NCI-H1105 (cell line): ENCODE measurements at regions not wholly inside any gene's neighbourhood (a gene's known extent, or its start where the extent isn't known, plus 50 kb on each side); places are given as distances from the start of the nearest gene placed in this dataset.
"Not testable (repeated sequence)": the region's sequence is repeated elsewhere in the genome, so short reads cannot be mapped to it uniquely, and the experiment has no call there.

Source experiments
- DNase-seq: peaks from one replicate; lab custom pipeline; 2025; lab: John Stamatoyannopoulos, UW

DNA sequence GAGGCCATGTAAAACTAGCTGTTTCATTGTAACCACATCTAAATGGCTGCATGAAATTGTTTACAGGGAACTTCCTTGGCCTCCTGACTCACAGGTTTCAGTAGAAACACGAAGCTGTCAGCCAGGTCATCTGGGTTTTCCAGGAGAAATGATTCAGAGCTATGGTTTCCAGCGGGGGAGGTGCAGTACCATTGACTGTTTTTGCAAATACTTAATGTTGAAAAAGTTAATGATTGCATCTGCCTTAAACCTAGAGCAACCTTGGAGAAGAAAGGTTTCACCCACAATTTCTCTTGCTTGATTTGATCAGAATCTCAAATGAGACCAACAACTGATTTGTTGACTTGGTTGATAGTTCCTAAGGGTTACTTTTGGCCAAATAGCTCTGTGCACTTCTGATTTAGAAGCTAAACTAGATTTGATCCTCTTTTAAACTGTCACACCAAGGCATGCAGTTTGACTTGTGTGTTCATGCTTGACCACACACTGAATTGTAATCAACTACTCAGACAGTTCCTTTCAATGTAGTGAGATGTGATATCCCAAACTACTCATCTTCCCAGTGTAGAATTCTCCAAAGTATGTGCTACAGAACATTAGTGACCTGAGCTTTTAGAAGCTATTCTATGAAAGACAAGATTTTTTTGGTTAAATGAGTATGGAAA is 193.5 kb upstream of the CHST9 start:
- no peak for DNase-seq

DNA sequence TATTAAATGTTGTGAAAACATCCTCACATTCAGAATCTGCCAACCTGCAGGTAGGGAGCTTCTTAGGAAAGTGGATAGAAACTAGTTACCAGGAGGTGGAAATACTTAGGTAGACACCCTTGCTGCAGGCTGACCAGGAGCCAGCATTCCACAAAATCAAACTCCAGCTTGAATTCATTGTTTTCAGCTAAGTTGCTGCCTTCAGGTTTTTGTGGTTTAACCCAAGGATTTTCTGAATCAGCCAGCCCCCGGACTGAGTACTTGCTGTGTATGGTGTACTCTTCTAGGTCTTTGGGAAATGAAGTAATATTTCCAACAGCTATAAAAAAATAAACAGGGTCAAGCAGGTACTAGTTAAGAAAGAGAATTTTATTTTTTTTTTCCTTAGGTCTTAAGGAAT is 192.1 kb upstream of the CHST9 start:
- DNase-seq = no peak

DNA sequence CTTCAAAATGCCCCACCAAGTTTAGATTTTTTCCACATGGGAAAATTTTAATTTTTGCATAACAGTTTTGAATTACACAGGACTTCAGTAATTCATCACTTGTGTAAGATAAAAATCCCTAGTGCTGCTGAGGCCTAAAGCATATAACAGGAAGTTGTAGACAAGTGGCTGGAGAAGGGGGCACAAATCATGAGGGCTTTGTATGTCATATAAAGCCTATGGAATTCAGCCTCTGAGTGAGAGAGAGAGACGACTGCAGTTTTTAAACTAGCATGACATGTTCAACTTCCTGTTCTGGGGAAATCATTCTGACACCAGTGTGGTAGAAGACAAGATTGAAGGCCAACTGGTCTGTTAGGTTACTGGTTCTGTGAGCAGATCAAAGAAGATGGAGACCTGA is 187.3 kb upstream of the CHST9 start:
- no peak for DNase-seq

DNA sequence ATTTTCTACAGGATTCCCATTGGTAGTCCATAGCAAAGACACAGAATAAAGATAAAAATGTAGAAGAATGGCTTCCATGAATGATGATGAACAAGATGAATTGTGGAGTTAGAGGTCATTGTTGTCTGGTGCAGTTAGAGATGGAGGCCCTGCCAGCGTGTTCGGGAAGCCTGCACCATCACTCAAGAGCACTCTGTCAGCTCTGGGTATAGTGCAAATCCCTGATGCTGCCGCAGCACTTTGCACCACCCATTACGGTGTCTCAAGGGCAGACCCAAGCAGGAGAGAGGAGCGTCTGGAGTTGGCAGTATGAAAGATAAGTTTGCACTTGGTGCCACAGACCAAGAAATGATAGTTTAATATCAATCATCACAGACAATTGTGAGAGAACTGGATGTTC is 181.6 kb upstream of the CHST9 start:
- no peak for DNase-seq

DNA sequence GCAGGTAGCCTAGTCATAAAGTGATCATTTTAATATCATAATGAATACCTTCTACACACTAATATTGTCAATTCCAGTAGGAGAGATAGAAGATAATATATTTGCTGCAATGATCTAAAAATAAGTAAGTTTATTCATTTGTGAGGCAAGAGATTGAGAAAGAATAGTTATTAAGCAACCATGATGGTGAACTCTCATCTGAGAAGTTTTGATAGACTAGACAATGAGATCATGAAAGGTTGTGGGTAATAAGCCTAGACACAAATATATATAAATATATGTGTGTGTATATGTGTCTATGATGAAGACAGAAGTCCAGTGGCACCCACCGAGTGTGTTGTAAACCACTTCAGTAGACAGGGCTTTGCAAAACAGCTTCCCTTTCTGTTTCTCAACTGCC is 181.0 kb upstream of the CHST9 start:
- DNase-seq = no peak

DNA sequence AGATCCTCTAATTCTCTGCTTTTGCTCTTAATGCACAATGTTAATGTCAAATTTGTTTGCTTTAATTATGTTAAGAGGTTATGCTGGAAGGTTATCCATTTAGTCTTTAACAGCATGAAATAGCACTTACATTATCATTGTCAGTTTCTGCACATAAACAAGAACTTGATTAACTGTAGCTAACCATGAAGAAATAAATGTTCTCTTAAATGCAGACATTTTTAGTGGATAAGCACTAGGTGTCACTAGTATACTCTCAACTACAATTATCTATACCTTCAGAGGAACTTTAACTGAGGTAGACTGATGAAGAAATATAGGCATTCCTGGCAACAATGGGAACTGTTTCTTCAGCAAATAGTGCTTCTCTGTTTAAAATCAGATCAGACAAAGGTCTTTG is 178.8 kb upstream of the CHST9 start:
- peak; percentile 3 for DNase-seq

DNA sequence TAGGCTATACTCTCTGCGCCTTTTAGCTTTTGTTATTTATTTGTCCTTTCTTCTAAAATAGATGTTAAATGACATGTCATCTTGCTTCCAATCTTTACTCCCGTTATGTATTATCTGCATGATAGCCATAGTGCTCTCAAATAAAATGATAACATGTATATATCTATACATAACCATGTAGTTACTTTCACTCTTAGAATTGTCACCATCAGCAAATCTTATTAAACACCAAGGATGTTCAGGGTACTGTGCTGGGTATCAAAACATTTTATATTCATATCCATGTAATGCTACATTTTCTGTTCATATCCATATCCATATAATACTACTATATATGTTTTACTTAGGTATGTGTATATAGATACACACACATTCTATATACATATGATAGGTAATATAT is 176.4 kb upstream of the CHST9 start:
- no peak for DNase-seq

DNA sequence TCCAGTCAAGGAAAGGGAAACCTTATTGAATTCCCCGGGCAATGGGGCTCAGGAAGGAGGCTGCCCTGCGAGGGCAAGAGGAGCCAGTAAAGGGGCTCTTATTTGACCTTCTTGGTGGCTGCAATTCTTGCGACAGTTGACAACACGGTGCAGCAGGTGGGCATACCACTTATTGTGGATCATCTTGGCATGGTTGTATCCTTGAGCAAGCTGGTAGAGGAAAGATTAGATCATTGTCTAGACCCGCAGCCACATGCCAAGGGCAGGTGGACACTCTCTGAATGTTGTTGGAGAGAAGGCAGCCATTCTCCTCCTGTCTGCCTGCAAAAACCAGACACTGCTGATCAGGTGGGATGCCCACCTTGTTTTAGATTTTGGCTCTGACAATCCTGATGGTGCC is 170.2 kb upstream of the CHST9 start:
- DNase-seq = no peak

DNA sequence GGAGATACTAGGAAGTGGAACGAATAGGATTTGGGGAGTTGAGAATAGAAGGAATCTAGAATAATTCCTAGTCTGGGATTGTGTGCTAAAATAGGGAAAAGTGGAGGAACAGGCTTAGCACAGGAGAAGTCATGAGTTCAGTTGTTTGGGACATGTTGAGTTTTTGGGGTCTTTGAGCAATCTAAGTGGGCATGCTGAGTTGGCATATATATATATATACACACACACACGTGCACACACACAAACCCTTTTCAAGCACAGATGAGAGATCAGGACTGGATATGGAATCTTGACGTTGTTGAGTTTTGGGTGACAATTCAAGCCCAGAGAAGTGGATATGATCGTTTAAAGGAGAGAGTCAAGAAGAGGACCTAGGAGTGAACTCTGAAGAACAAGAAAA is 168.2 kb upstream of the CHST9 start:
- no peak for DNase-seq

DNA sequence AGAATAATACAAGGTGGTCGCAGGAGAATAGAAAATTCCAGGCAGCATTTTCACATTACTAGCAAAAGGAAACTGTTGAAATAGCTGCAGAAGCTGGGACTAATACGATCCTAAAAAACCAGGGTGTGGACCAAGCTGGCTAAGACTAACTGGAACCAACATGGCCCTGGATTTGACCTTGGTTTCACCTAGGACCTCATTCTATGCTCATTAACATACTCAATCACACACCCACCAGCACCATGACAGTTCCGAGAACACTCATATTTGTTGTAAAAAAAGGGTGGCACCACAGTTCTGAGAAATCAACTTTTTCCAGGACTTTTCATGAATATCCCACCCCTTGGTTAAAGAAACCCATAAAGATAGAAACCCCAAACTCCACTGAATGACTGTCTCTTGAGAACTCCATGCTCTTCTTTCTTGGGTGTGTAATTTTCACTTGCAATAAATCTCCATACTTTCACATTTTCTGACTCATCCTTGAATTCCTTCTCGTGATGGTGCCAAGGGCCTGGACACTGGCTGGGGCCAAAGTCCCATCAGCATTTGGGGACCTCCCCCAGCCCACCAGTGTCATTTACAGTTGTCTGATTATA is 164.3 kb upstream of the CHST9 start:
- DNase-seq = no peak

DNA sequence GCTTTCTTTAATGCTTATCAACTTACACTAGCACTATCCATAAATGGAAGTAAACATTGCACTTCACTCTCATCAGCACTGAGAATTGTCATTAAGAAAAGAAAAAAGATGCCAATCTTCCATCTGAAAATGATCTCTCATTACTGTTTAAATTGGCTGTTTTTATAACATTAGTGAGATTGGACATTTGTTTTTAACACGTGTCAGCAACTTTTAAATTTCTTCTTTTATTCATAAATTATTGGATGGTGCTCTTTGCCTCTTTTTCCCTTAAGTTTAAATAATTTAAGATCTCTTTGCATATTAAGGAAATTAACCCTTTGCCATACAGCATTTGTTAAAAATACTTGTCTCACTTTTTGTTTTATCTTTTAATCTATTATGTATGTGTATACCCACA is 146.5 kb upstream of the CHST9 start:
- DNase-seq = no peak

DNA sequence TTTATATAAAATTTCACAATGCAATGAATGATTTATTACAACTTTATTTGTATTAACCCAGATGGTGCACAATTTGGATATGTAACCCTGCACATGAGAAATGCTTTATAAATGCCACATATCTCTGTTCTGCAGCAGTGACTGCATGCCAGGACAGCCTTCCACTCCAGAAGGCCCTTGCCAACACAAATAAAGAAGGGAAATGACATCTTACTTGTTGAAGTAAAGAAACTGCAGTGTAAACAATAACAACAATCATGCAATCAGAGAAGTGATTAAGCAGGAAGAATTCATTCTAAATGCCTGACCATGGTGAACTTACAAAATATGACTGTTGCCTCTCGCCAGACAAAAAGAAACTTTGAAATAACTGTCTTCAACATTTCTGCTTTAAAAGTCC is 129.9 kb upstream of the CHST9 start:
- DNase-seq = no peak

DNA sequence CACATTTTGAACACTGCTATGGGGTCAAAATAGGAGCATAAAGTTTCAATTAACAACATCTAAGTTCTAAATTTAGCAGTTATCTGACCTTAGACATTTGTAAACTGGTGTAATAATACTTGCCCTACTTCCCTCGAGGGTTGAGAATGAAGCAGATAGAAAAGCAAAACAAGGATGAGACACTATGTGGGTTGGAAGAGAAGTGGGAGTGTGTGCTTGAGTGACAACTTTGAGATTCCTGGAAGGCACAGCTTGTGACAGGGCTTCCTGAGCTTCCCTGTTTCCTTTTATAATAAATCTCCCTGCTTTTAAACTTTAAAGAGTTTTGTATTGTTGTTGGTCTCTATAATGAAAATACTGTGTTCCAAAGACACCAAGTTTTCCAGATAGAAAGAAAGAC is 128.6 kb upstream of the CHST9 start:
- DNase-seq = no peak

DNA sequence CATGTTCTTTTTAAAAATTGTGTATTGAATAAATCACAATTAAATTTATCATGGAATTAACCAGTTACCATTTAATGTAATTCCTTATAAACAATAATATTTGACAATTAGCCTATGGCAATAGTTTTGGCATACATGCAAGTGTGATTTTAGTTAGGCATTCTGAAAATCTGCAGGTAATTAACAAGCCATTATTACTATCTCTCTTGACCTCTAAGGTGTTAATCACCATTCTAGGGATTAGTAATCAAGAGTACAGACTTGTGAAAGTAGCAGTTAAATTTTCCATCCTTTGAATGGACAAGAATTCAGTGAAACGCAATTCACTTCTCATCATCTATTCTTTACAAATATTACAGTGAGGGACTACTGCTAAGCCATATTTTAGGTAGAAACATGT is 127.7 kb upstream of the CHST9 start:
- DNase-seq = no peak

DNA sequence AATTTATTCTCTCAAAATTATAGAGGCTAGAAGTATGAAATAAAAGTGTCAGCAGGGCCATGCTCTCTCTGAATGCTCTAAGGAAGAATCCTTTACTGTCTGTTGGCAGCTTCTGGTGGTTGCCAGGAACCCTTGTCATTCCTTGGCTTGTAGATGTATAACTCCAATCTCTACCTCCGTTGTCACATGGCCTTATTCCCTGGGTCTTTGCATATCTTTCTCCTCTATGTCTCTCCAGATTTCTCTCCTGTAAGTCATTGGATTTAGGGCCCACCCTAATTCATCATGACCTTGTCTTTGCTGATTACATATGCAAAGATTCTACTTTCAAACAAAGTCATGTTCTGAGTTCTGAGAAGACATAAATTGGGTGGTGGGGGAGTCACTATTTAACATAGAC is 127.0 kb upstream of the CHST9 start:
- DNase-seq = no peak

DNA sequence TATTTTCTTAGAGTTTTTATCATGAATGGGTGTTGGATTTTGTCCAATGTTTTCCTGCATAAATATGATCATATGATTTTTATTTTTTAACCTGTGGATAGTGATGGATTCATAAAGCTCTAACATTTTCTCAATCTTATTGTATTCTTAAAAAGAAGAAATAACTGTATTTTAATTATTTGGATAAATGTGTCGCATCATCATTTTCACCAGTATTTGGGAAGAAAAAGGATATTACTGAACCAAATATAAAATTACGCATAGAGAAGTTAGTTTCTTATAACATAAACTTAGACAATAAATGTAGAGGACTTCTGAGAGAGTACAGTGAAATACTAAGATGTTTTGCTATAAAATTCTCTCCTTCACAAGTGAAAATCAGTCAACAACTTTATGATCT is 126.0 kb upstream of the CHST9 start:
- DNase-seq = no peak

DNA sequence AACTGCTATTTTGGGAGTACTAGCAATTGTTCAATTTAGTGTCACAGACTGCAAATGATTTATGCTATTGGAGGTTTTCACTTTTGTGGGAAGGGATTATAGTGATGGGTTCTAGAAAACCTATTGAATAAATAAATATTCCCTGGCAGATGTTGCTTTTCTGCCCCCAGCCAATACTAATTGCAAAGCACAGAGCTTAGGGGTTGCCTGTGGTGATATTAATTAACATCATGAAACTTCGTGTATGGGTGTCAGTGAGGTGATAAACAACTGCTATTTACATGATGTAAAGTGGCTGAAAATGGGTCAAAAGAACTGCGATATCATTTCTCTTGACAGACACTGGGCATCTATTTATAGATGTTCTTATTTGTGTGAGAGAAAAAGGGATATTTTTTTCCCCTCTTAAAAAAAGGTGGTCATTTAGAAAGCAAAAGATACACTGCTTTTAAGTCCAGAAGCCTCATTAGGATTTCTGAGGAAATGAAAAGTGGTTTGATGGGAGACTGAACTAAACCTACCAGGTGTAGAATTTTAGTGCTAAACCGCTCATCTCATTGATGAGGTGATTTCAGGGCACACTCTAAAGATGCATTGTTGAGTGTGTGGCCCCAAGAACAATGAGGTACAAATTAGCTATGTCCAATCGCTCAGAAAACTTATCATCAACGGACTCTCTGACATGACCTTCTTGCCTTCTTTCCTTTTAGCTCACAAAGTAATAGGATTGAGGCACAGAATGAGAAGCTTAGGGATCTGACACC is 116.7 kb upstream of the CHST9 start:
- no peak for DNase-seq

DNA sequence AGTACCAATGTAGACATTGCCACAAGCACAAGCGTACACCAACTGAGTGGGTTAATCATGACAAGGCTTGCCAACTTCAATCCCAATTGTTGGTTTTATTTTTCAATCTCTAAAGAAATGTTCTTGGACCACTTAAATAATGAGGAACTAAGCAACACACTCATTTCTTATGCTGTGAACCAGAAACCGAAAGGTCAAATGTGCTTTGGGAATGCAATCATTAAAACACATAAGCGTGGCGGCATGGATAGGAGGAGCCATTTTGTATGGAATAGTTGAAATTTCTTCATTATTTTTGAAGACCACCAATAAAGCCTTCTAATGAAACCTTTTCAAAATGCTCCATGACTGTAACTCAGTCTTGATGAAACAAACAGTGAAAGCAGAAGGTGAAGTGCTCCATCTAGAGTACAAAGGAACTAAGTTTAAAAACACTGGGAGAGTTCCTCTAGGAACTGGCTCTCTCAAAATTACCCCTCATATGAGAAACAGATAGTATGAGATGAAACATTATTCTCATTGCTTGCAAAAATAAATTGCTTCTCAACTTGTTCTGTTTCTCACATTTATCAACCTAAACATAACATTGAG is 113.2 kb upstream of the CHST9 start:
- no peak for DNase-seq

DNA sequence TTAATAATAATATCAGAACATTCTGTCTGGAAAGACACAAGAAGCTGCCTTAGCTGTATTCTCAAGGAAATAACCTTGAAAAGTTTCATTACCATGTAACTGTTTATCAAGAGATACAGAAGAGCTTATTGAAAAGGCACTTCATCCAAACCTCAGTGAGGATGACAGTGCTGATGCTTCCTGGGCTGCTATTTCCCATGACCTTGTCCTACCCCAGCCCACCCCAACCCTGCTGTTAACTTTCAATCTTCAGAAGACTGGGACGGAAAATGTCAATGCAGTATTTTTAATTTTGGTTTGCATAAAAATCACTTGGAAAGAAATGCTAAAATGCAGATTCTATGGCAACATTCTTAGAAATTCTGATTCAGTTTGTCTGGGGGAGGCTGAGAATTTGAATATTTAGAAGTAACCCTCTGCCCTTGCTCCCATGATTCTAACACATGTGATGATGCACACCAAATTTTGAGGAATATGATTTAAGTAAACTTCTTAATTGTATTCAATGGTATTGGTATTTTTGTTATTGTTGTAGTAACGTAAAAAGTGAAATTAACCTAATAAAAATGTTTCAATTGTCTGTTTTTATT is 101.0 kb upstream of the CHST9 start:
- not testable (repeated sequence) for DNase-seq

DNA sequence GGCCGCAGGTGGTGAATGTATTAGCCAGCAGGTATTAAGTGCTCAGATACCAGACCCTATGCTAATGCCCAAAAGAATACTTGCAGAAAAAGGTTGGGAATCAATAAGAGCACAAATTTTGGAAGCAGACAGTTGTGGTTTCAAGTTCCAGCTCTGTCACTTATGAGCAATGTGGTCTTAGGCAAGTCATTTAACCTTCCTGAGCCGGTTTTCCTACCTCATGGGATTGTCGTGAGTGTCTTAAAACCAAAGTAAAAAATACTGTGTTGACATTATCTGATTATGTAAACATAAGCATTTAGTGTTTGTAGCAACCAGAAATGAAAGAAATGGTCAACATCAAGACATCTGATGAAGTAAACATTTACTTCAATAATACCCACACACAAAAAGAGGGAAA is 93.0 kb upstream of the CHST9 start:
- DNase-seq = no peak

DNA sequence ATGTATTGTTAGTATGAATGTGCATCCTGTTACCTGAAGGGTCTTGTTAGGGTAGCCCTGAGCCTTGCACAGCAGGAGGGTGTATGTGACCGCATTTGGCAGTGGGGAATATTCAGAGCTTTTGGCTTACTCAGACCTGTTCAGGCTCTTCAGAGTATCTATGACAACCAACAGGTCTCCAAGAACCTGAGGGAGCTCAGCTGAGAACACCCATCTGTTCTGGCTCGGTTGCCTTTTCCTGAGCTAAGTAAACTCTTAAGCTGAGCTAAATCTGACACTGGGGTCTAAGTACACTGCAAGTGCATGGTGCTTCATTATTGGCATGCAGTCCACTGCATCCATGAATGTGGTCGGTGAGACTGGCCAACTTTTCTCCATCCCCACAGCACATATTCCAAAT is 92.4 kb upstream of the CHST9 start:
- no peak for DNase-seq

DNA sequence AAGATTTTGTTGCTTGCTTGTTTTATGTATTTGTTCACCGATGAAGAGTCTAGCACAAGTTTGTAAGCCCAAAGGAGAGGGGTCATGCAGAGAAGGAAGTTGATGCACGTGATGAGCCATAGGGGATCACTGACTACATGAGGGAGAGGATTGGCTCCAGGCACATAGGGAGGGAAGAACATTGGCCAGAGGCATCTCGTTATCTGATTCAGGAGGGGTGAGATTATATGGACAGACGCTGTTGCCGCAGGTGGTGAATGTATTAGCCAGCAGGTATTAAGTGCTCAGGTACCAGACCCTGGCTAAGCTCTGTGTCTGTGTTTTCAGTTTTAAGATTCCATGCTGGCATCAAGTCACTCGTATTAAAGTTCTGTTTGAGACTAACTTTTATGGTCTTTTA is 91.8 kb upstream of the CHST9 start:
- DNase-seq = no peak

DNA sequence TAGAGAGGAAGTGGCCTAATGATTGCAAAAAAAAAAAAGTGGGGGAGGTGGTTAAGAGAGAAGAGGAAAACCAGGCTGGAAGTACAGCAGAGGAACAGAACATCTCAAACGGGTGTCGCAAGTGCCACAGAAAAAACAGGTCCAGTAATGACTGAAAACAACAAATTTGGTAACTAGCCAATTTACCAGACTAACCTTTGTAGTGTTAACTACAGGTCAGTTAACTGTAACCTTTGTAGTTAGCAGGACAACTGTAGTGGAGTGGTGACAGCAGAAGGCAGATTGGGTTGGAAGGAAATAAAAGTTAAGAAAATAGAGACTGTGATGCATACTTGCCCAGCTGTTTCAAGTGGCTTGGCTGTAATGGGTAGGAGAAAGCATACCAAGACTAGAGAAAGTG is 91.4 kb upstream of the CHST9 start:
- no peak for DNase-seq
